Thyroid gland (tissue), 4 donors: ENCODE measurements at regions not wholly inside any gene's neighbourhood (a gene's known extent, or its start where the extent isn't known, plus 50 kb on each side); places are given as distances from the start of the nearest gene placed in this dataset.

Source experiments
- CTCF ChIP-seq, 6 experiments: fragments of 200-600 bp in 3 of 6; fragments of 450-650 bp in 3 of 6; sonication (generic) in 3 of 6; IDR thresholded peaks; one replicate each; pipeline ENCODE4 v1.5.1; 2016 to 2019; ENCODE audit warnings: antibody characterized with exemption in 6 of 6, mild to moderate bottlenecking in 2 of 6, inconsistent platforms in 1 of 6, moderate library complexity in 1 of 6
- POLR2A ChIP-seq, 2 donors: fragments of 450-650 bp; IDR thresholded peaks; one replicate each; pipeline ENCODE4 v1.6.1; 2017; ENCODE audit warnings: antibody characterized with exemption in 2 of 2, mild to moderate bottlenecking in 2 of 2, moderate library complexity in 1 of 2

- TF ChIP-seq POLR2A (IDR thresholded peaks at IDR 0.05) (no peak), CTCF (IDR thresholded peaks at IDR 0.05) (no peak)
Measured at GRCh38 chr5:8956659-8957058, 589.2 kb downstream of the SEMA5A start.
